Thyroid gland (tissue), 4 donors: ENCODE measurements at regions not wholly inside any gene's neighbourhood (a gene's known extent, or its start where the extent isn't known, plus 50 kb on each side); places are given as distances from the start of the nearest gene placed in this dataset.

Experiments used
- POLR2A ChIP-seq, 2 donors: fragments of 450-650 bp; IDR thresholded peaks; one replicate each; pipeline ENCODE4 v1.6.1; 2017; ENCODE audit warnings: antibody characterized with exemption in 2 of 2, mild to moderate bottlenecking in 2 of 2, moderate library complexity in 1 of 2
- TF ChIP-seq, protein P1 (sequence below), 6 experiments: fragments of 200-600 bp in 3 of 6; fragments of 450-650 bp in 3 of 6; sonication (generic) in 3 of 6; IDR thresholded peaks; one replicate each; pipeline ENCODE4 v1.5.1; 2016 to 2019; ENCODE audit warnings: antibody characterized with exemption in 6 of 6, mild to moderate bottlenecking in 2 of 6, inconsistent platforms in 1 of 6, moderate library complexity in 1 of 6

DNA sequence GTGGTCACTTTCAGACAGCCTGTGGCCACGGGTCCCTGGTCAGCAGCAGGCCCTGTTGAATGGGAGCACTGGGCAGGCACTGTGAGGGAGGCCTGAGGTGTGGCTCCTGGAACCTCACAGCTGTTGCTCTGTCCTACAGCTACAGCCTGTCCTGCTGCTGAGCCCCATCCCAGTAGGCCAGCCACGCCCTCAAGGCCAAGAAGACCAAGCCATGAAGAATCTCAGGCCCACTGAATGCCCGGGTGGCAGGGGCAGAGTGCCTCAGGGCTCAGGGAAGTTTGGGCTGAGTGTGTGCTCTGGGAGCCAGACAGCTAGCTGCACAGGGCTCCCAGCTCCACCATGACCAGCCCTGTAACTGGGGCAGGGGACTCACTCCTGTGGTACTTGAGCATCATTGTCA is 363.5 kb upstream of the NUPR2 start:
- TF ChIP-seq, protein P1, sequence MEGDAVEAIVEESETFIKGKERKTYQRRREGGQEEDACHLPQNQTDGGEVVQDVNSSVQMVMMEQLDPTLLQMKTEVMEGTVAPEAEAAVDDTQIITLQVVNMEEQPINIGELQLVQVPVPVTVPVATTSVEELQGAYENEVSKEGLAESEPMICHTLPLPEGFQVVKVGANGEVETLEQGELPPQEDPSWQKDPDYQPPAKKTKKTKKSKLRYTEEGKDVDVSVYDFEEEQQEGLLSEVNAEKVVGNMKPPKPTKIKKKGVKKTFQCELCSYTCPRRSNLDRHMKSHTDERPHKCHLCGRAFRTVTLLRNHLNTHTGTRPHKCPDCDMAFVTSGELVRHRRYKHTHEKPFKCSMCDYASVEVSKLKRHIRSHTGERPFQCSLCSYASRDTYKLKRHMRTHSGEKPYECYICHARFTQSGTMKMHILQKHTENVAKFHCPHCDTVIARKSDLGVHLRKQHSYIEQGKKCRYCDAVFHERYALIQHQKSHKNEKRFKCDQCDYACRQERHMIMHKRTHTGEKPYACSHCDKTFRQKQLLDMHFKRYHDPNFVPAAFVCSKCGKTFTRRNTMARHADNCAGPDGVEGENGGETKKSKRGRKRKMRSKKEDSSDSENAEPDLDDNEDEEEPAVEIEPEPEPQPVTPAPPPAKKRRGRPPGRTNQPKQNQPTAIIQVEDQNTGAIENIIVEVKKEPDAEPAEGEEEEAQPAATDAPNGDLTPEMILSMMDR (IDR thresholded peaks at IDR 0.05), result no peak
- no peak for TF ChIP-seq POLR2A (IDR thresholded peaks at IDR 0.05)
